Tibial artery (tissue), 4 donors: ENCODE measurements at regions not wholly inside any gene's neighbourhood (a gene's known extent, or its start where the extent isn't known, plus 50 kb on each side); places are given as distances from the start of the nearest gene placed in this dataset.
"Not testable (repeated sequence)": the region's sequence is repeated elsewhere in the genome, so short reads cannot be mapped to it uniquely, and the experiment has no call there.

Experiments used
- DNase-seq, 2 donors: peaks; one replicate each; pipeline ENCODE4 v3.0.0-alpha.2; 2019
- H3K27ac ChIP-seq, 2 donors: fragments of 200-600 bp; sonication (generic) in 1 of 2; 1 replicate in 1 of 2; 2 replicates in 1 of 2; pipeline ENCODE4 v1.5.1; 2018 to 2019; ENCODE audit warnings: mild to moderate bottlenecking in 1 of 2
- H3K27me3 ChIP-seq, 2 donors: fragments of 200-600 bp; sonication (generic) in 1 of 2; one replicate each; pipeline versions ENCODE4 v1.5.1 to v1.6.0; 2016 to 2019
- H3K36me3 ChIP-seq, 3 donors: fragments of 200-600 bp; sonication (generic) in 2 of 3; one replicate each; pipeline ENCODE4 v1.5.1; 2016 to 2019; ENCODE audit warnings: mild to moderate bottlenecking in 2 of 3
- H3K4me1 ChIP-seq, 4 donors: fragments of 200-600 bp; sonication (generic) in 2 of 4; 1 replicate in 3 of 4; 2 replicates in 1 of 4; pipeline ENCODE4 v1.5.1; 2016 to 2019
- H3K4me3 ChIP-seq, 2 donors: fragments of 200-600 bp; sonication (generic) in 1 of 2; 1 replicate in 1 of 2; 2 replicates in 1 of 2; pipeline ENCODE4 v1.5.1; 2018 to 2019; ENCODE audit warnings: mild to moderate bottlenecking in 2 of 2
- H3K9me3 ChIP-seq, 3 donors: fragments of 200-600 bp; sonication (generic) in 1 of 3; one replicate each; pipeline ENCODE4 v1.5.1; 2016 to 2019
- CTCF ChIP-seq, 2 experiments: fragments of 200-600 bp in 1 of 2; fragments of 450-650 bp in 1 of 2; IDR thresholded peaks; one replicate each; pipeline ENCODE4 v1.5.1; 2017 to 2019; ENCODE audit warnings: antibody characterized with exemption in 2 of 2, mild to moderate bottlenecking in 1 of 2, moderate library complexity in 1 of 2
- intact Hi-C: fragments of 100-400 bp; cut with DNase I; formaldehyde crosslinking; loops from one replicate; pipeline ENCODE4 v1.15.0; 2023; ENCODE audit warnings: low total_unique reads

GRCh38 chr6:4224067-4224978 lies 88.9 kb upstream of the ECI2 start:
- no peak for DNase-seq
- Histone ChIP-seq H3K27me3 (no peaks in the 10 kb centered on the region), H3K4me1 (no peaks in the 10 kb centered on the region), H3K36me3 (no peaks in the 10 kb centered on the region), H3K9me3 (no peaks in the 10 kb centered on the region), H3K4me3 (no peak overlapping the region), H3K27ac (no peak overlapping the region)
- no peak for TF ChIP-seq CTCF (IDR thresholded peaks at IDR 0.05)
- intact Hi-C loops: no loop called here

DNA sequence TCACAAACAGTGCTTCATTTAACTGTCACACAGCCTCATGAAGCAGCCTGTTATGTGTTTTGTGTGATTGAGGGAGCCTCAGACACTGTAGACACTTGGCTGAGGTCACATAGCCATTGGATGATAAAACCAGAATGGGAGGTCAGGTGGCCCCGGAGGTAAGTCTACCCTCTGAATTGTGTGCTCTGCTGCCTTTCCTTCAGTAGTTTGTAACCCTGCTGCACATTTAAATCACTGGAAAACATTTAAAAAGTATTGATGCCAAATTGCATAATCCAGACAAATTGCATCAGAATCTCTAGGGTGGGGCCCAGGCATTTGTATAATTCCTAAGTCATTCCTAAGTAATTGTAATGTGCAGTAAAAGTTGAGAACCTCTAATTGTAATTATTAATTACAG lies 85.2 kb upstream of the ECI2 start:
- H3K9me3 ChIP-seq: no peaks in the 10 kb centered on the region
- no peaks in the 10 kb centered on the region for H3K4me1 ChIP-seq
- H3K27me3 ChIP-seq: no peaks in the 10 kb centered on the region
- intact Hi-C loops: no loop called here
- no peaks in the 10 kb centered on the region for H3K36me3 ChIP-seq
- H3K27ac ChIP-seq: no peak overlapping the region
- H3K4me3 ChIP-seq: no peak overlapping the region
- no peak for DNase-seq
- TF ChIP-seq CTCF (IDR thresholded peaks at IDR 0.05): no peak

GRCh38 chr6:4218619-4219317 lies 83.4 kb upstream of the ECI2 start:
- DNase-seq, H3K27ac ChIP-seq, H3K4me1 ChIP-seq, intact Hi-C loops, H3K36me3 ChIP-seq, H3K9me3 ChIP-seq, H3K27me3 ChIP-seq, H3K4me3 ChIP-seq: not testable (repeated sequence)

- Histone ChIP-seq H3K4me1 (no peaks in the 10 kb centered on the region), H3K9me3 (peaks cover 0 to 6% (median 0%) of the 10 kb centered on the region in 3 donors), H3K27ac (no peak overlapping the region), H3K27me3 (no peaks in the 10 kb centered on the region), H3K36me3 (no peaks in the 10 kb centered on the region), H3K4me3 (no peak overlapping the region)
- no peak for DNase-seq
- TF ChIP-seq CTCF (IDR thresholded peaks at IDR 0.05): no peak
- intact Hi-C loops: no loop called here
Measured at GRCh38 chr6:4212588-4212987, 77.2 kb upstream of the ECI2 start.

DNA sequence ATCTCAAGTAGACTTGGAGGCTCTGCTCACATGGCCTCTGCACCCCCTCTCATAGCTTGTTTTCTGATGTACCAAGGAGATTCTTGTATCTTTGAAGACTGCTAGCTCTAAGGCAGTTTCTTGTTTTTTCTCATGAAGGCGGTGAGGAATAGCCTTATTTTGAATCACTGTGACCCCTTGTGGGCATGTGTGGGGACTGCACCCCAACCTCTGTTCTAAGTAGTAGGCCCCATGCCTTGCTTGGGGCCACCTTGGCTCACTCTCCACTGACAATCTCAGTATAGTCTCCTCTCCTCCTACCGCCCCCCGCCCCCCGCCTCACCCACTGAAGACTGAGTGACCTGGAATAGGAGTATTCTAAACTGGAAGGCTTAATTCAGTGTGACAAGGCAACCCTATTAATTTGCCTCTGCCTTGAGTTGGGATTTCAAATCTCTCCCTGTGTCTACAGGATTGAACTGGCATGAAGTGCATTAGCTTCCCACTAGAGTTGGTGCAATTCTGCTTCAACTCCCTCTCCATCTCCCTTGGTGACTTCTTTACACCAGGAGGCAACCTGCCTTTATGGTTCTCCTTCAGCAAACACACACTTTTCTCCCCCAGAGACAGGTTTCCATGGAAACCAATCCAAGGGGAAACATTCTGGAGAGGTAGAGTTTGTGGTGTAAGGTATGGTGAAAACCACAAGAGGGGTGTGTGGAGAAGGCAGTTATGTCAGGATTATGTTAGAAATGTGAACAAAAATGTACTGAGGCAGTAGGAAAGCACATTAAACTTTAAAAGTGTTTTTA lies 75.4 kb upstream of the ECI2 start:
- Histone ChIP-seq H3K4me1 (no peaks in the 10 kb centered on the region), H3K27me3 (no peaks in the 10 kb centered on the region), H3K9me3 (peaks cover 0 to 6% (median 0%) of the 10 kb centered on the region in 3 donors), H3K4me3 (no peak overlapping the region), H3K27ac (no peak overlapping the region), H3K36me3 (no peaks in the 10 kb centered on the region)
- peak; percentile 60 to 71 for DNase-seq
- intact Hi-C loops: no loop called here
- TF ChIP-seq CTCF (IDR thresholded peaks at IDR 0.05): peak; percentile 54 to 71
